Breast epithelium (tissue), 4 donors: ENCODE measurements at regions not wholly inside any gene's neighbourhood (a gene's known extent, or its start where the extent isn't known, plus 50 kb on each side); places are given as distances from the start of the nearest gene placed in this dataset.

Experiments
- DNase-seq, 2 donors: peaks; one replicate each; pipeline ENCODE4 v3.0.0-alpha.2; 2019; ENCODE audit warnings: low spot score in 2 of 2
- H3K27ac ChIP-seq, 2 donors: fragments of 200-600 bp; sonication (generic) in 1 of 2; one replicate each; pipeline ENCODE4 v1.5.1; 2016 to 2019; ENCODE audit warnings: mild to moderate bottlenecking in 1 of 2
- H3K27me3 ChIP-seq, 2 donors: fragments of 200-600 bp; sonication (generic) in 1 of 2; one replicate each; pipeline versions ENCODE4 v1.5.1 to v1.6.0; 2017 to 2019; ENCODE audit warnings: control low read depth in 1 of 2, mild to moderate bottlenecking in 1 of 2
- H3K36me3 ChIP-seq: fragments of 200-600 bp; one replicate; pipeline ENCODE4 v1.5.1; 2019
- H3K4me1 ChIP-seq, 2 donors: fragments of 200-600 bp; sonication (generic); one replicate each; pipeline ENCODE4 v1.5.1; 2016 to 2019; ENCODE audit warnings: control low read depth in 1 of 2
- H3K4me3 ChIP-seq, 3 donors: fragments of 200-600 bp; sonication (generic); 1 replicate in 2 of 3; 2 replicates in 1 of 3; pipeline ENCODE4 v1.5.1; 2016 to 2019; ENCODE audit warnings: mild to moderate bottlenecking in 3 of 3, moderate library complexity in 2 of 3
- H3K9me3 ChIP-seq, 2 donors: fragments of 200-600 bp; sonication (generic) in 1 of 2; one replicate each; pipeline ENCODE4 v1.5.1; 2016 to 2019; ENCODE audit warnings: control low read depth in 1 of 2
- CTCF ChIP-seq, 3 donors: fragments of 450-650 bp; IDR thresholded peaks; one replicate each; pipeline ENCODE4 v1.5.1; 2016 to 2017; ENCODE audit warnings: antibody characterized with exemption in 3 of 3, mild to moderate bottlenecking in 3 of 3, moderate library complexity in 3 of 3
- POLR2A ChIP-seq: fragments of 450-650 bp; IDR thresholded peaks from one replicate; pipeline ENCODE4 v1.6.1; 2016; ENCODE audit warnings: antibody characterized with exemption, mild to moderate bottlenecking, moderate library complexity
- POLR2AphosphoS5 ChIP-seq, 3 donors: sonication (generic); formaldehyde crosslinking; IDR thresholded peaks; one replicate each; pipeline ENCODE4 v1.6.1; 2017; ENCODE audit warnings: antibody characterized with exemption in 3 of 3
- intact Hi-C: fragments of 100-400 bp; cut with DNase I; formaldehyde crosslinking; loops from one replicate; pipeline ENCODE4 v1.15.1; 2023; ENCODE audit warnings: low total_unique reads

GRCh38 chr2:226304308-226304707, 495.3 kb downstream of the IRS1 start:
- intact Hi-C loops, result no loop called here
- TF ChIP-seq POLR2AphosphoS5 (IDR thresholded peaks at IDR 0.05) (no peak), CTCF (IDR thresholded peaks at IDR 0.05) (no peak), POLR2A (no peak)
- Histone ChIP-seq H3K27me3 (no peaks in the 10 kb centered on the region), H3K4me3 (no peak overlapping the region), H3K9me3 (no peaks in the 10 kb centered on the region), H3K27ac (no peak overlapping the region), H3K4me1 (no peaks in the 10 kb centered on the region), H3K36me3 (no peaks in the 10 kb centered on the region)
- no peak for DNase-seq

GRCh38 chr2:226303707-226304106, 495.9 kb downstream of the IRS1 start:
- Histone ChIP-seq H3K4me1 (no peaks in the 10 kb centered on the region), H3K27me3 (no peaks in the 10 kb centered on the region), H3K9me3 (no peaks in the 10 kb centered on the region), H3K27ac (no peak overlapping the region), H3K4me3 (no peak overlapping the region), H3K36me3 (no peaks in the 10 kb centered on the region)
- TF ChIP-seq CTCF (IDR thresholded peaks at IDR 0.05) (no peak), POLR2A (no peak), POLR2AphosphoS5 (IDR thresholded peaks at IDR 0.05) (no peak)
- intact Hi-C loops, result no loop called here
- DNase-seq, result no peak

GRCh38 chr2:226300196-226300886, 499.3 kb downstream of the IRS1 start:
- DNase-seq, result no peak
- Histone ChIP-seq H3K36me3 (no peaks in the 10 kb centered on the region), H3K9me3 (no peaks in the 10 kb centered on the region), H3K4me3 (no peak overlapping the region), H3K4me1 (no peaks in the 10 kb centered on the region), H3K27ac (no peak overlapping the region), H3K27me3 (no peaks in the 10 kb centered on the region)
- intact Hi-C loops, result no loop called here
- TF ChIP-seq CTCF (IDR thresholded peaks at IDR 0.05) (no peak), POLR2AphosphoS5 (IDR thresholded peaks at IDR 0.05) (no peak), POLR2A (no peak)

- no peak for TF ChIP-seq POLR2A
- no peak for TF ChIP-seq CTCF (IDR thresholded peaks at IDR 0.05)
- no peak for TF ChIP-seq POLR2AphosphoS5 (IDR thresholded peaks at IDR 0.05)
- Histone ChIP-seq H3K4me1 (no peaks in the 10 kb centered on the region), H3K27ac (no peak overlapping the region), H3K9me3 (no peaks in the 10 kb centered on the region), H3K27me3 (no peaks in the 10 kb centered on the region), H3K4me3 (no peak overlapping the region), H3K36me3 (no peaks in the 10 kb centered on the region)
- intact Hi-C loops, result no loop called here
- no peak for DNase-seq
Observed at GRCh38 chr2:226299771-226300170, 499.8 kb downstream of the IRS1 start.

- no peak for TF ChIP-seq POLR2A
- no peak for TF ChIP-seq CTCF (IDR thresholded peaks at IDR 0.05)
- no peak for TF ChIP-seq POLR2AphosphoS5 (IDR thresholded peaks at IDR 0.05)
- no peak for DNase-seq
- Histone ChIP-seq H3K9me3 (peaks cover 10 to 14% of the 10 kb centered on the region in 2 donors), H3K27me3 (no peaks in the 10 kb centered on the region), H3K36me3 (no peaks in the 10 kb centered on the region), H3K4me3 (no peak overlapping the region), H3K27ac (no peak overlapping the region), H3K4me1 (no peaks in the 10 kb centered on the region)
- intact Hi-C loops, result no loop called here
Observed at GRCh38 chr2:226295681-226296080, 503.9 kb downstream of the IRS1 start.
